Ishikawa (cell line): ENCODE measurements at regions not wholly inside any gene's neighbourhood (a gene's known extent, or its start where the extent isn't known, plus 50 kb on each side); places are given as distances from the start of the nearest gene placed in this dataset.

ENCODE experiments used
- CEBPB ChIP-seq: IDR thresholded peaks from 2 replicates; pipeline ENCODE4 v1.6.1; 2012
- CREB1 ChIP-seq: IDR thresholded peaks from 2 replicates; pipeline ENCODE4 v1.6.1; 2012; ENCODE audit warnings: low read depth
- EGR1 ChIP-seq: IDR thresholded peaks from 2 replicates; pipeline ENCODE4 v1.6.1; 2012
- EP300 ChIP-seq: IDR thresholded peaks from 2 replicates; pipeline ENCODE4 v1.6.1; 2012; ENCODE audit warnings: borderline replicate concordance
- FOXM1 ChIP-seq: IDR thresholded peaks from 2 replicates; pipeline ENCODE4 v1.6.1; 2012; ENCODE audit warnings: low read depth, borderline replicate concordance
- MAX ChIP-seq: IDR thresholded peaks from 2 replicates; pipeline ENCODE4 v1.6.1; 2012
- NFIC ChIP-seq: IDR thresholded peaks from 2 replicates; pipeline ENCODE4 v1.6.1; 2012
- RAD21 ChIP-seq: IDR thresholded peaks from 2 replicates; pipeline ENCODE4 v1.6.1; 2012; ENCODE audit warnings: low read depth
- REST ChIP-seq: IDR thresholded peaks from 2 replicates; pipeline ENCODE4 v1.6.1; 2012; ENCODE audit warnings: low read depth, mild to moderate bottlenecking
- TAF1 ChIP-seq: IDR thresholded peaks from 2 replicates; pipeline ENCODE4 v1.6.1; 2012; ENCODE audit warnings: low read depth, mild to moderate bottlenecking
- TCF12 ChIP-seq: IDR thresholded peaks from 2 replicates; pipeline ENCODE4 v1.6.1; 2012; ENCODE audit warnings: low read depth
- TEAD4 ChIP-seq: IDR thresholded peaks from 2 replicates; pipeline ENCODE4 v1.6.1; 2012
- USF1 ChIP-seq: IDR thresholded peaks from 2 replicates; pipeline ENCODE4 v1.6.1; 2012
- YY1 ChIP-seq: IDR thresholded peaks from 2 replicates; pipeline ENCODE4 v1.6.1; 2012; ENCODE audit warnings: low read depth
- ZBTB7A ChIP-seq: IDR thresholded peaks from 2 replicates; pipeline ENCODE4 v1.6.1; 2012; ENCODE audit warnings: low read depth

GRCh38 chr2:59019566-59020159 lies 778.5 kb upstream of the FANCL start:
- TF ChIP-seq ZBTB7A (no peak), TEAD4 (no peak), EGR1 (no peak), MAX (no peak), RAD21 (no peak), NFIC (no peak), CREB1 (no peak), YY1 (no peak), USF1 (no peak), TAF1 (no peak)

- TF ChIP-seq NFIC = no peak
- no peak for TF ChIP-seq REST
- no peak for TF ChIP-seq ZBTB7A
- TF ChIP-seq CEBPB = no peak
- no peak for TF ChIP-seq TEAD4
- no peak for TF ChIP-seq MAX
- no peak for TF ChIP-seq TAF1
- TF ChIP-seq EGR1 = no peak
- TF ChIP-seq RAD21 = no peak
- TF ChIP-seq YY1 = no peak
- TF ChIP-seq TCF12 = no peak
- no peak for TF ChIP-seq USF1
- TF ChIP-seq EP300 = no peak
- TF ChIP-seq CREB1 = no peak
- no peak for TF ChIP-seq FOXM1
Observed at GRCh38 chr2:59018737-59019136, 777.6 kb upstream of the FANCL start.

DNA sequence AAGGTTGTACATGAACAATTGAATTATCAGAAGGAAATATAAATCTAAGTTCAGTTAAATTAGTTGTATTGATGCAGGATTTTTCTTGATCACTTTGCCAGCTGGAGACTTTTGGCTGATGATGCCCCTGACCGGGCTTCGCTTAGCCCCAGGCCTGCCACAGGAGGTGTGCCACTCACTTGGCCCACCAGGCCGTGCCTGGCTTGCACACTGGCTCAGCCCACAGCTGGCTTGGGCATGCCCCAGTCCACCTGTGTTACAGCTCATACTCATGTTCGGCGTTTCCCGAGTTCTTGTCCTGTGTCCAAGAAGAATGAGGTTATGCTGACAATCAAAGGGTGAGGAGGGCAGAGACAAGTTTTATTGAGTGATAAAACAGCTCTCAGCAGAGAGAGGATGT lies 773.9 kb upstream of the FANCL start:
- no peak for TF ChIP-seq USF1
- TF ChIP-seq TAF1 = no peak
- no peak for TF ChIP-seq EP300
- no peak for TF ChIP-seq RAD21
- TF ChIP-seq REST = no peak
- TF ChIP-seq MAX = no peak
- TF ChIP-seq CREB1 = no peak
- no peak for TF ChIP-seq EGR1
- no peak for TF ChIP-seq CEBPB
- no peak for TF ChIP-seq NFIC
- no peak for TF ChIP-seq TCF12
- no peak for TF ChIP-seq TEAD4
- TF ChIP-seq ZBTB7A = no peak
- TF ChIP-seq FOXM1 = no peak
- no peak for TF ChIP-seq YY1

DNA sequence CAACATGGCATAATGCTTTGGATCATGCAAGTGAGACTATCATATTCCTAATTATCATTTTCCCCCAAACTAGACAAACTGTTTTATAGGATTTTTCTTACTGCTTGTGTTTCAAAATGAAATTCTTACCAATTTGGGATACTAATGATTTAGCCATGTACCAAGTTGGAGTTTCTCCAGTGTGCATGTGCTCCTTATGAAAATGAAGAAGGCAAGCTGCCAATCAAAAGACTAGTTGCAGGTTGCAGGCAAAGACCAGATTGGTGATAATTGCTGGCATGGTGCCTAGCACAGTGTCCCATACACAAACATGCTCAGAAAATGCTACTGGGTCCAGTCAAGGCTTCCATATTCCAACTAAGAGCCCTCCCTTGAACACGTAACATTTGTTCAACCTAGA lies 771.8 kb upstream of the FANCL start:
- TF ChIP-seq FOXM1 = no peak
- no peak for TF ChIP-seq ZBTB7A
- TF ChIP-seq TAF1 = no peak
- TF ChIP-seq REST = no peak
- no peak for TF ChIP-seq USF1
- TF ChIP-seq EP300 = no peak
- TF ChIP-seq TCF12 = no peak
- no peak for TF ChIP-seq CEBPB
- no peak for TF ChIP-seq YY1
- no peak for TF ChIP-seq EGR1
- TF ChIP-seq CREB1 = no peak
- TF ChIP-seq RAD21 = no peak
- TF ChIP-seq TEAD4 = no peak
- no peak for TF ChIP-seq MAX
- TF ChIP-seq NFIC = no peak
